ENCODE measurements at regions not wholly inside any gene's neighbourhood (a gene's known extent, or its start where the extent isn't known, plus 50 kb on each side); places are given as distances from the start of the nearest gene placed in this dataset.
"Not testable (repeated sequence)": the region's sequence is repeated elsewhere in the genome, so short reads cannot be mapped to it uniquely, and the experiment has no call there.

GRCh38 chr7:106346167-106346677 is 61.4 kb upstream of the NAMPT start:
- DNase-seq (ENCODE audit: low spot score) = no peak
- TF ChIP-seq CTCF (IDR thresholded peaks at IDR 0.05) = no peak
- H3K4me3 ChIP-seq = no peak overlapping the region
- peak overlapping the region in 1 of 2 donors; percentile 26 for H3K27ac ChIP-seq

- no peak for DNase-seq (ENCODE audit: low spot score)
- no peak overlapping the region for H3K4me3 ChIP-seq
- peak overlapping the region in 1 of 2 donors; percentile 26 for H3K27ac ChIP-seq
- no peak for TF ChIP-seq CTCF (IDR thresholded peaks at IDR 0.05)
Measured at GRCh38 chr7:106345421-106346166, 60.8 kb upstream of the NAMPT start.

GRCh38 chr7:106344861-106345260 is 60.1 kb upstream of the NAMPT start:
- H3K27ac ChIP-seq = peak overlapping the region in 1 of 2 donors; percentile 26
- H3K4me3 ChIP-seq = no peak overlapping the region
- TF ChIP-seq CTCF (IDR thresholded peaks at IDR 0.05) = no peak
- no peak for DNase-seq (ENCODE audit: low spot score)

GRCh38 chr7:106344211-106344610 is 59.4 kb upstream of the NAMPT start:
- TF ChIP-seq CTCF (IDR thresholded peaks at IDR 0.05) = no peak
- DNase-seq (ENCODE audit: low spot score) = no peak
- H3K4me3 ChIP-seq = no peak overlapping the region
- peak overlapping the region in 1 of 2 donors; percentile 19 for H3K27ac ChIP-seq

- not testable (repeated sequence) for H3K27ac ChIP-seq; H3K4me3 ChIP-seq; DNase-seq (ENCODE audit: low spot score)
Measured at GRCh38 chr7:106342049-106342448, 57.3 kb upstream of the NAMPT start.

- H3K4me3 ChIP-seq; DNase-seq (ENCODE audit: low spot score): not testable (repeated sequence)
Measured at GRCh38 chr7:106340247-106340596, 55.4 kb upstream of the NAMPT start.

GRCh38 chr7:106339513-106340246 is 54.9 kb upstream of the NAMPT start:
- no peak for DNase-seq (ENCODE audit: low spot score)
- Histone ChIP-seq H3K27ac (no peak overlapping the region), H3K4me3 (no peak overlapping the region)
- no peak for TF ChIP-seq CTCF (IDR thresholded peaks at IDR 0.05)

More at GRCh38 chr7:106340247-106340596, 55.4 kb upstream of the NAMPT start:
- not testable (repeated sequence) for H3K27ac ChIP-seq

- no peak for TF ChIP-seq CTCF (IDR thresholded peaks at IDR 0.05)
Measured at GRCh38 chr7:106337754-106338153, 53.0 kb upstream of the NAMPT start.

More at GRCh38 chr7:106337754-106338153, 53.0 kb upstream of the NAMPT start:
- Histone ChIP-seq H3K4me3 (no peak overlapping the region), H3K27ac (no peak overlapping the region)
- DNase-seq (ENCODE audit: low spot score) = no peak
